ENCODE measurements at regions not wholly inside any gene's neighbourhood (a gene's known extent, or its start where the extent isn't known, plus 50 kb on each side); places are given as distances from the start of the nearest gene placed in this dataset.
"Not testable (repeated sequence)": the region's sequence is repeated elsewhere in the genome, so short reads cannot be mapped to it uniquely, and the experiment has no call there.

- H3K27me3 ChIP-seq (ENCODE audit: low read depth): no peaks in the 10 kb centered on the region
- no peak for DNase-seq
- intact Hi-C loops (cut with DNase I): no loop called here
- no peak for ATAC-seq
- no peak overlapping the region for H3K4me3 ChIP-seq
- no peak overlapping the region for H3K27ac ChIP-seq
- TF ChIP-seq, protein P1, sequence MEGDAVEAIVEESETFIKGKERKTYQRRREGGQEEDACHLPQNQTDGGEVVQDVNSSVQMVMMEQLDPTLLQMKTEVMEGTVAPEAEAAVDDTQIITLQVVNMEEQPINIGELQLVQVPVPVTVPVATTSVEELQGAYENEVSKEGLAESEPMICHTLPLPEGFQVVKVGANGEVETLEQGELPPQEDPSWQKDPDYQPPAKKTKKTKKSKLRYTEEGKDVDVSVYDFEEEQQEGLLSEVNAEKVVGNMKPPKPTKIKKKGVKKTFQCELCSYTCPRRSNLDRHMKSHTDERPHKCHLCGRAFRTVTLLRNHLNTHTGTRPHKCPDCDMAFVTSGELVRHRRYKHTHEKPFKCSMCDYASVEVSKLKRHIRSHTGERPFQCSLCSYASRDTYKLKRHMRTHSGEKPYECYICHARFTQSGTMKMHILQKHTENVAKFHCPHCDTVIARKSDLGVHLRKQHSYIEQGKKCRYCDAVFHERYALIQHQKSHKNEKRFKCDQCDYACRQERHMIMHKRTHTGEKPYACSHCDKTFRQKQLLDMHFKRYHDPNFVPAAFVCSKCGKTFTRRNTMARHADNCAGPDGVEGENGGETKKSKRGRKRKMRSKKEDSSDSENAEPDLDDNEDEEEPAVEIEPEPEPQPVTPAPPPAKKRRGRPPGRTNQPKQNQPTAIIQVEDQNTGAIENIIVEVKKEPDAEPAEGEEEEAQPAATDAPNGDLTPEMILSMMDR (IDR thresholded peaks at IDR 0.05): no peak
- no peaks in the 10 kb centered on the region for H3K4me1 ChIP-seq
- H3K9me3 ChIP-seq: no peaks in the 10 kb centered on the region
- H3K36me3 ChIP-seq: no peaks in the 10 kb centered on the region
Observed at GRCh38 chr10:34045571-34046190, 711.2 kb upstream of the NRP1 start.

DNA sequence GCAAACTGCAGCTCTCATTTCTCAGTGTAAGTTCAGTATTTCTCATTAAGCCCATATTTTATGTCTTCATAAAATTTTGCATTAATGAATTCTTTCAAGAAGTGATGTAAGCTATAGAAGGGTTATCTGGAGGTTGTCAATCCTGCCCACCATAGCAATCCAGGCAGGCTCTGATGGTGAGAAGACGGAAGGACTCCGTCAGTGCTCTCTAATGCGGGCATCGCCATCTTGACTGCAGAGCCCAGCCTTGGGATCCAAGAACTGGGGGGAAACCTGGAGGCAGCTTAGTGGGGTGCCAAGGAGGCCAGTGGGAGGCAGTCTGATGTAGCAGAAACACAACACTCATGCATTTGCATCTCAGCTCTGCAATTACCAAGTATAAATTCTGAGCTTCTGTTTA, 707.4 kb upstream of the NRP1 start:
- H3K4me1 ChIP-seq: no peaks in the 10 kb centered on the region
- no peaks in the 10 kb centered on the region for H3K36me3 ChIP-seq
- H3K9me3 ChIP-seq: no peaks in the 10 kb centered on the region
- intact Hi-C loops (cut with DNase I): no loop called here
- H3K27ac ChIP-seq: no peak overlapping the region
- ATAC-seq (no peak), DNase-seq (no peak)
- no peaks in the 10 kb centered on the region for H3K27me3 ChIP-seq (ENCODE audit: low read depth)
- TF ChIP-seq, protein P1 (IDR thresholded peaks at IDR 0.05): no peak
- no peak overlapping the region for H3K4me3 ChIP-seq

GRCh38 chr10:34037499-34037898, 703.0 kb upstream of the NRP1 start:
- Histone ChIP-seq H3K4me3 (no peak overlapping the region), H3K27me3 (ENCODE audit: low read depth) (no peaks in the 10 kb centered on the region), H3K4me1 (no peaks in the 10 kb centered on the region), H3K36me3 (no peaks in the 10 kb centered on the region), H3K9me3 (no peaks in the 10 kb centered on the region), H3K27ac (no peak overlapping the region)
- TF ChIP-seq, protein P1 (IDR thresholded peaks at IDR 0.05): no peak
- DNase-seq: no peak
- ATAC-seq: no peak
- intact Hi-C loops (cut with DNase I): no loop called here

- ATAC-seq; DNase-seq; H3K27me3 ChIP-seq (ENCODE audit: low read depth); H3K4me1 ChIP-seq; H3K36me3 ChIP-seq; intact Hi-C loops (cut with DNase I); H3K9me3 ChIP-seq; H3K4me3 ChIP-seq; H3K27ac ChIP-seq: not testable (repeated sequence)
Observed at GRCh38 chr10:34035241-34035790, 700.8 kb upstream of the NRP1 start.

DNA sequence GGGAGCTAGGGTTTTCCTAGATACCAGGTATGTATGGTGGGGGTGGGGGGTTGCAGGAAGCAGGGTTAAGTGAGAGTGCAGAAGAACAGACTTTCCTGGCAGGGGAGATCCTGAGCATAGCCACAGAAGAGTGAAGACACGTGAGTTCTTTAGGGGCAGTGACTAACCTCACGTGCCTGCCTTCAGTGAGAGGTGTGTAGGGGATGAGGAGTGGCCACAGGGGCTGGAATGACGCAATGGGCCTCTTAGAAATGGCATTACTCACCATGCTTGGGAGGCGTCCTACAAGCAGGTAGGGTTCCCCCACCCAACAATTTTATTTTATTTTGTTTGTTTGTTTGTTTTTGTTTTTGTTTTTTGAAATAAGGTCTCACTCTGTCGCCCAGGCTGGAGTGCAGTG, 698.6 kb upstream of the NRP1 start:
- H3K27me3 ChIP-seq (ENCODE audit: low read depth): no peaks in the 10 kb centered on the region
- peaks cover 8% of the 10 kb centered on the region for H3K4me1 ChIP-seq
- DNase-seq: no peak
- H3K4me3 ChIP-seq: no peak overlapping the region
- H3K9me3 ChIP-seq: no peaks in the 10 kb centered on the region
- TF ChIP-seq, protein P1 (IDR thresholded peaks at IDR 0.05): no peak
- H3K27ac ChIP-seq: no peak overlapping the region
- intact Hi-C loops (cut with DNase I): no loop called here
- H3K36me3 ChIP-seq: no peaks in the 10 kb centered on the region
- ATAC-seq: no peak

- TF ChIP-seq, protein P1 (IDR thresholded peaks at IDR 0.05): no peak
- no peak for ATAC-seq
- no peaks in the 10 kb centered on the region for H3K27me3 ChIP-seq (ENCODE audit: low read depth)
Observed at GRCh38 chr10:34032564-34032963, 698.1 kb upstream of the NRP1 start.

More at GRCh38 chr10:34032564-34032963, 698.1 kb upstream of the NRP1 start:
- intact Hi-C loops (cut with DNase I): no loop called here
- Histone ChIP-seq H3K9me3 (no peaks in the 10 kb centered on the region), H3K36me3 (no peaks in the 10 kb centered on the region), H3K27ac (no peak overlapping the region), H3K4me1 (peaks cover 8% of the 10 kb centered on the region), H3K4me3 (no peak overlapping the region)
- no peak for DNase-seq

All from lower lobe of right lung (tissue), 2 donors.